ENCODE measurements at regions not wholly inside any gene's neighbourhood (a gene's known extent, or its start where the extent isn't known, plus 50 kb on each side); places are given as distances from the start of the nearest gene placed in this dataset.

DNA sequence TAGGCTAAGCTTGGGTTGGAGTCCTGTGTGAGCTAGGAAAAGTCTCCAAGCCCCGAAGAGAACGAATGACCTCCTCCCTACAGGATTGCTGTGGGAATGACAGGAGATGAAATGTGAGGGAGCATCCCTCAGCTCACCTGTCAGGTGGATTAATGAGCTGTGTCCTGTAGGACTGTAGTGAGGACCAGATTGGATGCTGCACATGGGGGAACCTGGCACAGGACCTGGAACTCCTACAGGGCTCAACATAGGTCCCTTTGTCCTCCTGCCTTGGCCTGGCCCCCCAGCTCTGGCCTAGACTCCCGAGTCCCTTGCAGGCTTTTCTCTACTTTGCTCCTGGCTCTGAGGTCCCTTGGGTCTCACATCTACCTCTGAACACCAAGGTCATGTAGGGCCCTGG is 155.7 kb downstream of the PTPRU start:
- TF ChIP-seq, protein P1, sequence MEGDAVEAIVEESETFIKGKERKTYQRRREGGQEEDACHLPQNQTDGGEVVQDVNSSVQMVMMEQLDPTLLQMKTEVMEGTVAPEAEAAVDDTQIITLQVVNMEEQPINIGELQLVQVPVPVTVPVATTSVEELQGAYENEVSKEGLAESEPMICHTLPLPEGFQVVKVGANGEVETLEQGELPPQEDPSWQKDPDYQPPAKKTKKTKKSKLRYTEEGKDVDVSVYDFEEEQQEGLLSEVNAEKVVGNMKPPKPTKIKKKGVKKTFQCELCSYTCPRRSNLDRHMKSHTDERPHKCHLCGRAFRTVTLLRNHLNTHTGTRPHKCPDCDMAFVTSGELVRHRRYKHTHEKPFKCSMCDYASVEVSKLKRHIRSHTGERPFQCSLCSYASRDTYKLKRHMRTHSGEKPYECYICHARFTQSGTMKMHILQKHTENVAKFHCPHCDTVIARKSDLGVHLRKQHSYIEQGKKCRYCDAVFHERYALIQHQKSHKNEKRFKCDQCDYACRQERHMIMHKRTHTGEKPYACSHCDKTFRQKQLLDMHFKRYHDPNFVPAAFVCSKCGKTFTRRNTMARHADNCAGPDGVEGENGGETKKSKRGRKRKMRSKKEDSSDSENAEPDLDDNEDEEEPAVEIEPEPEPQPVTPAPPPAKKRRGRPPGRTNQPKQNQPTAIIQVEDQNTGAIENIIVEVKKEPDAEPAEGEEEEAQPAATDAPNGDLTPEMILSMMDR (IDR thresholded peaks at IDR 0.05; ENCODE audit: insufficient read depth, low read depth, low read length), result no peak
- TF ChIP-seq EZH2 (IDR thresholded peaks at IDR 0.05; ENCODE audit: insufficient read depth, low read length), result no peak
